ENCODE measurements at regions not wholly inside any gene's neighbourhood (a gene's known extent, or its start where the extent isn't known, plus 50 kb on each side); places are given as distances from the start of the nearest gene placed in this dataset.

- Histone ChIP-seq H3K27me3 (replicated peaks in 1 of 7) (no peaks in the 10 kb centered on the region), H3K4me3 (no peak overlapping the region), H3K9me3 (peaks cover 0 to 7% (median 0%) of the 10 kb centered on the region in 8 donors), H3K27ac (no peak overlapping the region), H3K36me3 (no peaks in the 10 kb centered on the region), H3K4me1 (no peaks in the 10 kb centered on the region)
- no peak for DNase-seq
- intact Hi-C loops (cut with DNase I; ENCODE audit: low total_unique reads): no loop called here
- TF ChIP-seq, protein P1, sequence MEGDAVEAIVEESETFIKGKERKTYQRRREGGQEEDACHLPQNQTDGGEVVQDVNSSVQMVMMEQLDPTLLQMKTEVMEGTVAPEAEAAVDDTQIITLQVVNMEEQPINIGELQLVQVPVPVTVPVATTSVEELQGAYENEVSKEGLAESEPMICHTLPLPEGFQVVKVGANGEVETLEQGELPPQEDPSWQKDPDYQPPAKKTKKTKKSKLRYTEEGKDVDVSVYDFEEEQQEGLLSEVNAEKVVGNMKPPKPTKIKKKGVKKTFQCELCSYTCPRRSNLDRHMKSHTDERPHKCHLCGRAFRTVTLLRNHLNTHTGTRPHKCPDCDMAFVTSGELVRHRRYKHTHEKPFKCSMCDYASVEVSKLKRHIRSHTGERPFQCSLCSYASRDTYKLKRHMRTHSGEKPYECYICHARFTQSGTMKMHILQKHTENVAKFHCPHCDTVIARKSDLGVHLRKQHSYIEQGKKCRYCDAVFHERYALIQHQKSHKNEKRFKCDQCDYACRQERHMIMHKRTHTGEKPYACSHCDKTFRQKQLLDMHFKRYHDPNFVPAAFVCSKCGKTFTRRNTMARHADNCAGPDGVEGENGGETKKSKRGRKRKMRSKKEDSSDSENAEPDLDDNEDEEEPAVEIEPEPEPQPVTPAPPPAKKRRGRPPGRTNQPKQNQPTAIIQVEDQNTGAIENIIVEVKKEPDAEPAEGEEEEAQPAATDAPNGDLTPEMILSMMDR (IDR thresholded peaks at IDR 0.05 in 8 of 11, conservative IDR thresholded peaks at IDR 0.05 in 3 of 11): no peak
These were observed 1432.0 kb upstream of the GOT2 start for GRCh38 chr16:60166111-60166510.

GRCh38 chr16:60151987-60152386, 1417.9 kb upstream of the GOT2 start:
- Histone ChIP-seq H3K4me1 (no peaks in the 10 kb centered on the region), H3K36me3 (no peaks in the 10 kb centered on the region), H3K9me3 (peaks cover 0 to 24% (median 14%) of the 10 kb centered on the region in 8 donors), H3K27me3 (replicated peaks in 1 of 7) (no peaks in the 10 kb centered on the region), H3K27ac (no peak overlapping the region), H3K4me3 (no peak overlapping the region)
- 84 to 94% (median 90%) methylated on average over 3 of the region's 3 CpGs for WGBS, 5 donors
- TF ChIP-seq POLR2AphosphoS5 (IDR thresholded peaks at IDR 0.05) (no peak), POLR2A (IDR thresholded peaks at IDR 0.05) (no peak)
- TF ChIP-seq, protein P1 (IDR thresholded peaks at IDR 0.05 in 8 of 11, conservative IDR thresholded peaks at IDR 0.05 in 3 of 11): no peak
- DNase-seq: no peak
- intact Hi-C loops (cut with DNase I; ENCODE audit: low total_unique reads): no loop called here

- no peak overlapping the region for H3K4me3 ChIP-seq
- no peaks in the 10 kb centered on the region for H3K27me3 ChIP-seq (replicated peaks in 1 of 7)
- H3K4me1 ChIP-seq: no peaks in the 10 kb centered on the region
- H3K9me3 ChIP-seq: peaks cover 0 to 26% (median 14%) of the 10 kb centered on the region in 8 donors
- no peak overlapping the region for H3K27ac ChIP-seq
- intact Hi-C loops (cut with DNase I; ENCODE audit: low total_unique reads): no loop called here
- TF ChIP-seq POLR2AphosphoS5 (IDR thresholded peaks at IDR 0.05): no peak
- TF ChIP-seq, protein P1 (IDR thresholded peaks at IDR 0.05 in 8 of 11, conservative IDR thresholded peaks at IDR 0.05 in 3 of 11): no peak
- DNase-seq: no peak
- WGBS, 5 donors: 85 to 92% (median 89%) methylated on average over 3 of the region's 3 CpGs
- no peaks in the 10 kb centered on the region for H3K36me3 ChIP-seq
These were observed 1416.8 kb upstream of the GOT2 start for GRCh38 chr16:60150907-60151306.

GRCh38 chr16:60143348-60143705, 1409.2 kb upstream of the GOT2 start:
- 79 to 97% (median 84%) methylated on average over 1 of the region's 1 CpG for WGBS, 5 donors
- intact Hi-C loops (cut with DNase I; ENCODE audit: low total_unique reads): no loop called here
- no peak for DNase-seq

More at GRCh38 chr16:60143348-60143705, 1409.2 kb upstream of the GOT2 start:
- peaks cover 0 to 39% (median 24%) of the 10 kb centered on the region in 8 donors for H3K9me3 ChIP-seq
- no peaks in the 10 kb centered on the region for H3K27me3 ChIP-seq (replicated peaks in 1 of 7)
- TF ChIP-seq POLR2A (IDR thresholded peaks at IDR 0.05): no peak
- no peak for TF ChIP-seq POLR2AphosphoS5 (IDR thresholded peaks at IDR 0.05)
- TF ChIP-seq, protein P1 (IDR thresholded peaks at IDR 0.05 in 8 of 11, conservative IDR thresholded peaks at IDR 0.05 in 3 of 11): no peak
- no peak overlapping the region for H3K4me3 ChIP-seq
- H3K36me3 ChIP-seq: no peaks in the 10 kb centered on the region
- H3K27ac ChIP-seq: no peak overlapping the region
- no peaks in the 10 kb centered on the region for H3K4me1 ChIP-seq
